LNCAP (cell line): ENCODE measurements at regions not wholly inside any gene's neighbourhood (a gene's known extent, or its start where the extent isn't known, plus 50 kb on each side); places are given as distances from the start of the nearest gene placed in this dataset.

Experiments used
- CTCF ChIP-seq: fragments of 450-650 bp; IDR thresholded peaks from 2 replicates; pipeline ENCODE4 v1.5.1; 2017; ENCODE audit warnings: mild to moderate bottlenecking

DNA sequence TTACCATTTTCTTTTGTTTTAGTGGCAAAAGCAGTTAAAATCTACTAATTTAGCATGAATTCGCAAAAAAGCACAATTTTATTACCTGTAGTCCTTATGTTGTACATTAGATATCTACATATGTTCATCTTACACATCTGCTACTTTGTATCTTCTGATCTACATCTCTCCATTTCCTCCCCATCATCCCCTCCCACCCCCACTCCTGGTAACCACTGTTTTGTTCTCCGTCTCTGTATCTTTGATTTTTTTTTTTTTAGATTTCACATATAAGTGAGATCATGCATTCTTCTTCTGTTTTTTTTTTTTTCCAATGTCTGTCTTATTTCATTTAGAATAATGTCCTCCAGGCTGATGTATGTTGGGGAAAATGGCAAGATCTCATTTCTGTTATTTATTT is 922.7 kb downstream of the VRK1 start:
- no peak for TF ChIP-seq CTCF

DNA sequence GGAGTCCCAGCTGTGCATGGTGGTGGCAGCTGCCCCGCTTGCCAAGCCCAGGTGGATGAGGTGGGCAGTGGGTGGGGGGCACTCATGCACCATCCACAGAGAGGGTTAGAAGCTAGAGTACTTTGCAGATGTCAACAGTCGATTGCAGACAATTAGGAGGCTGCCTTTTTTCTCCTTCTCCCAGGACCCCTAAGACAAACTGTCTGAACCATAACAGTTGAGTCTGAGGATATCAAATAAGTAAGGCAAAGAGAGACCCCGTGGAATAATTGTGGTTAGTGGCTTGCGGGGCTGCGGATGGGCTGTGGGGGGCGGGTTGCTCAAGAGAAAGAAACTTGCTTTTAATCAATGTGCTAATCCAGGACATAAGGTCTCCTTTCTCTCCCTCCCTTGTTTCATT is 926.2 kb downstream of the VRK1 start:
- no peak for TF ChIP-seq CTCF

- TF ChIP-seq CTCF: no peak
These were observed 926.6 kb downstream of the VRK1 start for GRCh38 chr14:97723819-97724218.

DNA sequence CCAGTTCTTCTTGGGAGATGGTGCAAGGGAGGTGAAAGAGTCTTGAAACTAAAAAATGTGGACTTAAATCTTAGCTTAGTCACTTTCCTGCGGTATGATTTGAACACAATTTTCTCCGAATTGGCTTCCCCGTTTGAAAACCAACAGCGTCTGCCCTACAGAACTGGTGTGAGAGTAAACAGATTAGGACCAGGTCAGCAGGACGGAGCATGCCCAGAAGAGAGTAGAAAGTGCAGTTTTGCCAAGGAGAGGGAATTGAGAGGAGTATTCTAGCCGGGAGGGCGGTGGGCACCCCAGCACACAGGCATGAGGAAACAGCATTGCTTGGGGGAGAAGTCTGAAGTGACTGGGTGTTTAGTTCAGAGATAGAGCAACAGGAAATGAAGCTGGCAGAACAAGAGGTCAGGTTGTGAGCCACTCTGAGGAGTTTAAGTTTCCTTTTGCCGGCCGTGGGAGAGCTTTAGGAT is 927.1 kb downstream of the VRK1 start:
- no peak for TF ChIP-seq CTCF

- no peak for TF ChIP-seq CTCF
These were observed 929.5 kb downstream of the VRK1 start for GRCh38 chr14:97726676-97727075.

DNA sequence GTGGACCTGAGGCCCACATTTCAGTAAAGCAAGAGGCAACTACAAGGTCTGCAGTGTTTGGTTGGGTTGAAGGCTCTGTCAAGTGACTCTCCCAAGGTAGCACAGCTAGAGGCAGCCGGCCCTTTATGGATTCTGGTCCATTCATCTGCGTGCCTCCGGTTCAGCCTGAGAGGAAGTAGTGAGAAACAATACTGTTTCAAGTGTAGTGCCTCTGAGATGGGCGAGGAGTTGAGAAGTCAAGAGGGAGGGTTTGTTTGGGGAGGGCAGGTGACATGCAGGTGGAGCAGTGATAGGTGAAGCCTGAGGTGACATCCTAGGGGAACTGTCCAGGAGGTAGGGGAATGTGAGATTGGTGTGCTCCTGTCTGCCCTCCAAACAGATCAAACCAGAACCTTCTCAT is 933.5 kb downstream of the VRK1 start:
- no peak for TF ChIP-seq CTCF

- no peak for TF ChIP-seq CTCF
These were observed 934.6 kb downstream of the VRK1 start for GRCh38 chr14:97731800-97732199.

- no peak for TF ChIP-seq CTCF
These were observed 950.1 kb downstream of the VRK1 start for GRCh38 chr14:97747316-97747715.
